ENCODE measurements at regions not wholly inside any gene's neighbourhood (a gene's known extent, or its start where the extent isn't known, plus 50 kb on each side); places are given as distances from the start of the nearest gene placed in this dataset.

- TF ChIP-seq POLR2A (IDR thresholded peaks at IDR 0.05; ENCODE audit: low read depth, low read length) (no peak), RUNX3 (IDR thresholded peaks at IDR 0.05; ENCODE audit: low read length) (no peak), CTCF (IDR thresholded peaks at IDR 0.05 in 2 of 3, conservative IDR thresholded peaks at IDR 0.05 in 1 of 3; ENCODE audit: control insufficient read depth in 2 of 3, extremely low read depth in 1 of 3, insufficient read depth in 1 of 3, low read depth in 3 of 3, low read length in 3 of 3) (no peak), TAF1 (IDR thresholded peaks at IDR 0.05; ENCODE audit: borderline replicate concordance, low read depth, low read length) (no peak), PKNOX1 (IDR thresholded peaks at IDR 0.05) (no peak), EGR1 (IDR thresholded peaks at IDR 0.05; ENCODE audit: borderline replicate concordance in 1 of 2, low read depth in 2 of 2, low read length in 2 of 2) (no peak), MXI1 (IDR thresholded peaks at IDR 0.05; ENCODE audit: low read depth, low read length) (no peak), ATF3 (IDR thresholded peaks at IDR 0.05; ENCODE audit: borderline replicate concordance, extremely low read depth, low read depth, low read length) (no peak), RAD21 (IDR thresholded peaks at IDR 0.05; ENCODE audit: insufficient read depth, low read depth, low read length) (no peak)
Observed at GRCh38 chr9:13513716-13514444, 234.4 kb upstream of the MPDZ start.
